MM.1S (cell line): ENCODE measurements at regions not wholly inside any gene's neighbourhood (a gene's known extent, or its start where the extent isn't known, plus 50 kb on each side); places are given as distances from the start of the nearest gene placed in this dataset.

ENCODE experiments used
- DNase-seq: peaks from one replicate; pipeline ENCODE4 v3.0.0-alpha.2; 2015
- H2AFZ ChIP-seq: fragments of 300-600 bp; sonication (generic); 2 replicates; pipeline ENCODE4 v1.6.0; 2016; ENCODE audit warnings: antibody characterized with exemption, low read length
- H3F3A ChIP-seq: fragments of 300-600 bp; sonication (generic); 2 replicates; pipeline ENCODE4 v1.6.1; 2016; ENCODE audit warnings: mild to moderate bottlenecking, antibody characterized with exemption, low read length, moderate library complexity, mixed read lengths; ENCODE audit not compliant: insufficient read depth
- H3K27ac ChIP-seq: fragments of 300-600 bp; sonication (generic); 2 replicates; pipeline ENCODE4 v1.5.1; 2016; ENCODE audit warnings: mild to moderate bottlenecking, low read length
- H3K27me3 ChIP-seq: fragments of 300-600 bp; sonication (generic); replicated peaks from 2 replicates; pipeline ENCODE4 v1.6.0; 2016; ENCODE audit warnings: low read length; ENCODE audit not compliant: insufficient read depth
- H3K36me3 ChIP-seq: fragments of 300-600 bp; sonication (generic); replicated peaks from 2 replicates; pipeline ENCODE4 v1.6.1; 2016; ENCODE audit warnings: mild to moderate bottlenecking, low read length, mixed read lengths; ENCODE audit not compliant: insufficient read depth
- H3K4me1 ChIP-seq: fragments of 300-600 bp; sonication (generic); 2 replicates; pipeline ENCODE4 v1.6.1; 2016; ENCODE audit warnings: low read length, mixed read lengths
- H3K4me2 ChIP-seq: fragments of 300-600 bp; sonication (generic); 2 replicates; pipeline ENCODE4 v1.6.0; 2016; ENCODE audit warnings: low read depth, low read length
- H3K4me3 ChIP-seq: fragments of 300-600 bp; sonication (generic); 2 replicates; pipeline ENCODE4 v1.5.1; 2016; ENCODE audit warnings: low read length, mixed read lengths
- H3K79me2 ChIP-seq: fragments of 300-600 bp; sonication (generic); 2 replicates; pipeline ENCODE4 v1.6.1; 2016; ENCODE audit warnings: mixed run types, low read length, mixed read lengths
- H3K9ac ChIP-seq: fragments of 300-600 bp; sonication (generic); 2 replicates; pipeline ENCODE4 v1.6.1; 2016; ENCODE audit warnings: low read length, mixed read lengths
- H3K9me2 ChIP-seq: fragments of 300-600 bp; sonication (generic); replicated peaks from 2 replicates; pipeline ENCODE4 v1.6.1; 2016; ENCODE audit warnings: mild to moderate bottlenecking, low read length, mixed read lengths; ENCODE audit not compliant: insufficient read depth
- H3K9me3 ChIP-seq: fragments of 300-600 bp; sonication (generic); replicated peaks from 2 replicates; pipeline ENCODE4 v1.6.1; 2016; ENCODE audit warnings: mild to moderate bottlenecking, low read length, mixed read lengths; ENCODE audit not compliant: insufficient read depth
- H4K20me1 ChIP-seq: fragments of 300-600 bp; sonication (generic); 2 replicates; pipeline ENCODE4 v1.6.1; 2016; ENCODE audit warnings: mild to moderate bottlenecking, low read length, moderate library complexity, mixed read lengths; ENCODE audit not compliant: insufficient read depth
- EZH2 ChIP-seq: fragments of 300-600 bp; sonication (generic); optimal IDR thresholded peaks from 2 replicates; pipeline ENCODE3; 2017; ENCODE audit warnings: low read depth, mild to moderate bottlenecking, antibody characterized with exemption, low read length, mixed read lengths
- EZH2phosphoT487 ChIP-seq: fragments of 300-600 bp; sonication (generic); IDR thresholded peaks from 2 replicates; pipeline ENCODE4 v1.6.1; 2018; ENCODE audit warnings: antibody characterized with exemption, low read length
- TF ChIP-seq, protein P1 (sequence below): fragments of 300-600 bp; sonication (generic); IDR thresholded peaks from 2 replicates; pipeline ENCODE4 v1.5.1; 2016; ENCODE audit warnings: antibody characterized with exemption, low read length, mixed read lengths

DNA sequence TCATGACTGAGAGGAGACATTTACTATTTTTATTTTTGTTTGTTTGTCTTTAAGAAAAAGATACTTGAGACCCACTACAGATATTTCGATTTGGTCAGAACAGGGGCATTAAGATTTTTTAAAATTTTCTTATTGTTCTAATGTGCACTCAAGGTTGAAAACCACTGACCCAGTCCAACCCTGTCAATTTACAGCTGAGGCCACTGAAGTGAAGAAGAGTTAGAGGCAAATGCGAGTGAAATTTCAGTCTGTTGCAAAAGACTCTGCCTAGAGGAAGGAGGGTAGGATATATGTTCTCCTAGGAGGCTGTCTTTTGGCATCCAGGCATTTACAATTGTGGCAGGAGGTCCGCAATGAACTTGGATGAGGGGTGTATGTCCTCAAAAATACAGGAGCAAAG, 396.3 kb downstream of the RPS24 start:
- no peaks in the 10 kb centered on the region for H3K27me3 ChIP-seq
- no peaks in the 10 kb centered on the region for H3K36me3 ChIP-seq
- no peak overlapping the region for H3K27ac ChIP-seq
- TF ChIP-seq EZH2phosphoT487: no peak
- TF ChIP-seq, protein P1, sequence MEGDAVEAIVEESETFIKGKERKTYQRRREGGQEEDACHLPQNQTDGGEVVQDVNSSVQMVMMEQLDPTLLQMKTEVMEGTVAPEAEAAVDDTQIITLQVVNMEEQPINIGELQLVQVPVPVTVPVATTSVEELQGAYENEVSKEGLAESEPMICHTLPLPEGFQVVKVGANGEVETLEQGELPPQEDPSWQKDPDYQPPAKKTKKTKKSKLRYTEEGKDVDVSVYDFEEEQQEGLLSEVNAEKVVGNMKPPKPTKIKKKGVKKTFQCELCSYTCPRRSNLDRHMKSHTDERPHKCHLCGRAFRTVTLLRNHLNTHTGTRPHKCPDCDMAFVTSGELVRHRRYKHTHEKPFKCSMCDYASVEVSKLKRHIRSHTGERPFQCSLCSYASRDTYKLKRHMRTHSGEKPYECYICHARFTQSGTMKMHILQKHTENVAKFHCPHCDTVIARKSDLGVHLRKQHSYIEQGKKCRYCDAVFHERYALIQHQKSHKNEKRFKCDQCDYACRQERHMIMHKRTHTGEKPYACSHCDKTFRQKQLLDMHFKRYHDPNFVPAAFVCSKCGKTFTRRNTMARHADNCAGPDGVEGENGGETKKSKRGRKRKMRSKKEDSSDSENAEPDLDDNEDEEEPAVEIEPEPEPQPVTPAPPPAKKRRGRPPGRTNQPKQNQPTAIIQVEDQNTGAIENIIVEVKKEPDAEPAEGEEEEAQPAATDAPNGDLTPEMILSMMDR: no peak
- no peaks in the 10 kb centered on the region for H3K4me1 ChIP-seq
- no peak for DNase-seq
- H3K9me3 ChIP-seq: no peaks in the 10 kb centered on the region
- no peak overlapping the region for H3K9ac ChIP-seq
- H4K20me1 ChIP-seq: no peaks in the 10 kb centered on the region
- H3F3A ChIP-seq: no peaks in the 10 kb centered on the region
- no peaks in the 10 kb centered on the region for H3K9me2 ChIP-seq
- no peak overlapping the region for H3K4me2 ChIP-seq
- H3K4me3 ChIP-seq: no peak overlapping the region
- H2AFZ ChIP-seq: no peak overlapping the region
- H3K79me2 ChIP-seq: no peaks in the 10 kb centered on the region

DNA sequence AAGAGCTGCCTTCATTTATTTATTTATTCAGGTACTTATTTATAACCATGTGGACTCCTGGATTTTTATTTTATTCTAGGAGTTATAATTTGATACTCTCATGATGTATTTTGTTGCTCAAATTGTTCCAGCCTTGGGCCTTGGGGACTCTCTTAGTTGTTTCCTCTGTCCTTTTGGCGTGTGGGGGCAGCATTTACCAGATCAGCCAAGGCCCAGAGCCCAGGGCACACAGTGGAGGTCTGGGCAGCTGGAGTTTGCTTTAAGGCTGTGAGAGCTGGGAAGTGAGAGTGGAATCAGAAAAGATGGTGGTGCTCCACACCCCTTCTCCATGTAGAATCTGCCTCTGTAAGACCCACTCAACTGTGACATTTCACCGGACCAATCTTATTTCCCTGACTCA, 398.9 kb downstream of the RPS24 start:
- Histone ChIP-seq H3F3A (no peaks in the 10 kb centered on the region), H3K9me3 (no peaks in the 10 kb centered on the region), H4K20me1 (no peaks in the 10 kb centered on the region), H3K4me2 (no peak overlapping the region), H3K4me3 (no peak overlapping the region), H3K4me1 (peaks cover 7% of the 10 kb centered on the region), H3K27me3 (no peaks in the 10 kb centered on the region), H3K36me3 (no peaks in the 10 kb centered on the region), H3K9me2 (no peaks in the 10 kb centered on the region), H3K79me2 (no peaks in the 10 kb centered on the region), H3K9ac (no peak overlapping the region), H3K27ac (no peak overlapping the region), H2AFZ (no peak overlapping the region)
- TF ChIP-seq EZH2phosphoT487: no peak
- TF ChIP-seq EZH2: no peak
- TF ChIP-seq, protein P1: no peak
- no peak for DNase-seq

DNA sequence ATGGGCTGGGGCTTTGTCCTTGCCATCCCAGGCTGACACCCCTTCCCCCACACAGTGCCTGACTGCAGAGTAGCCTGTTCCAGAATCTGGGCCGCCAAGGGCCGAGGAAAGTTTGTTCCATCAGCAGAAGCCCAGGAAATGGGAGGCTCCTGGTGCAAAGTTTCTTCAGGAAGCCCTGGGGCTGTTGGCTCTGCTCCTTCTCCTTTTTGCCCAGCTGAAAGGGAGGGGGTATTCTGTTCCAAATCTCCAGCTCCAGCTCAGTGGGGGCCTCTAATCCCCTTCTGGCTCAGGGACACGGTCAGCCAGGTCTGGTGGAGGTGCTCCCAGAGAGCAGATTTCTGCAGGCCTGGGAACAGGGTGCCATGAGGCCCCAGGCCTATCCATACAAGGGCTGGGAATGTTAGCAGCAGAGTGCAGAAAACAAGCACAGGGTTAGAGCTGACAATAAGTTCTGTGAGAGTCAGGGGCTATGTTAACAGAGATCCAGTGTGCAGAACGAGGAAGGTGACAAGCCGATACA, 399.5 kb downstream of the RPS24 start:
- DNase-seq: no peak
- peaks cover 7% of the 10 kb centered on the region for H3K4me1 ChIP-seq

More for the DNA sequence above, 399.5 kb downstream of the RPS24 start:
- no peaks in the 10 kb centered on the region for H4K20me1 ChIP-seq
- H3K36me3 ChIP-seq: no peaks in the 10 kb centered on the region
- no peak overlapping the region for H3K9ac ChIP-seq
- H3K4me3 ChIP-seq: no peak overlapping the region
- no peaks in the 10 kb centered on the region for H3K27me3 ChIP-seq
- H3K9me3 ChIP-seq: no peaks in the 10 kb centered on the region
- no peak for TF ChIP-seq EZH2
- TF ChIP-seq, protein P1: no peak
- TF ChIP-seq EZH2phosphoT487: no peak
- no peaks in the 10 kb centered on the region for H3K9me2 ChIP-seq
- H2AFZ ChIP-seq: no peak overlapping the region
- no peak overlapping the region for H3K27ac ChIP-seq
- H3K79me2 ChIP-seq: no peaks in the 10 kb centered on the region
- no peak overlapping the region for H3K4me2 ChIP-seq
- H3F3A ChIP-seq: no peaks in the 10 kb centered on the region
